Endothelial cell of umbilical vein (primary cell): ENCODE measurements at regions not wholly inside any gene's neighbourhood (a gene's known extent, or its start where the extent isn't known, plus 50 kb on each side); places are given as distances from the start of the nearest gene placed in this dataset.

Experiments used
- BruUV-seq: library from RNA; stranded (reverse); fragments of 400-500 nt; replicated peaks from 2 replicates; lab custom pipeline; 2021; lab: Mats Ljungman, UMichigan
- CTCF ChIA-PET: fragments of 300-600, 350-600 bp; sonication (Branson Sonifier 250); formaldehyde crosslinking; loops from one replicate; lab custom pipeline; 2021; ENCODE audit warnings: antibody characterized with exemption, inconsistent platforms; lab: Charles Lee
- POLR2A ChIA-PET: fragments of 300-600, 350-600 bp; sonication (Branson Sonifier 250); formaldehyde crosslinking; loops from one replicate; lab custom pipeline; 2021; ENCODE audit warnings: antibody characterized with exemption, inconsistent platforms; lab: Charles Lee
- DNase-seq: peaks from one replicate; pipeline ENCODE4 v3.0.0-alpha.2; 2011; ENCODE audit warnings: low read depth, low spot score
- FAIRE-seq: peaks from 2 replicates; lab custom pipeline; 2011; peaks lifted over from hg19 to GRCh38; lab: Jason Lieb, UNC
- H2AFZ ChIP-seq: 2 replicates; pipeline ENCODE4 v1.6.0; 2012; ENCODE audit warnings: low read depth, low read length, control low read depth, inconsistent platforms
- H3K27ac ChIP-seq: 2 replicates; pipeline ENCODE4 v1.5.1; 2011; ENCODE audit warnings: low read depth, mild to moderate bottlenecking, control low read depth, low read length, moderate library complexity; ENCODE audit not compliant: insufficient read depth
- H3K27me3 ChIP-seq, 2 experiments: 2 replicates each; pipeline versions ENCODE4 v1.6.0 to v1.6.1; 2011; ENCODE audit warnings: low read length in 2 of 2, mixed read lengths in 1 of 2; ENCODE audit not compliant: control insufficient read depth in 2 of 2, insufficient read depth in 2 of 2
- H3K36me3 ChIP-seq, 2 experiments: 2 replicates in 1 of 2; 3 replicates in 1 of 2; pipeline ENCODE4 v1.5.1; 2011; ENCODE audit warnings: low read length in 2 of 2, mild to moderate bottlenecking in 1 of 2, moderate library complexity in 1 of 2; ENCODE audit not compliant: control insufficient read depth in 2 of 2, insufficient read depth in 2 of 2; ENCODE audit errors: extremely low read depth in 1 of 2
- H3K4me1 ChIP-seq: 3 replicates; pipeline ENCODE4 v1.5.1; 2011; ENCODE audit warnings: mild to moderate bottlenecking, low read length; ENCODE audit not compliant: control insufficient read depth, insufficient read depth; ENCODE audit errors: extremely low read depth
- H3K4me2 ChIP-seq: 2 replicates; pipeline ENCODE4 v1.6.1; 2011; ENCODE audit warnings: low read length, control low read depth, mixed read lengths; ENCODE audit not compliant: insufficient read depth
- H3K4me3 ChIP-seq, 3 experiments: fragments of 200-600 bp in 1 of 3; sonication (generic), shearing (Covaris generic) in 1 of 3; replicated peaks in 1 of 3; 2 replicates each; pipeline ENCODE4 v1.5.1; 2011 to 2016; ENCODE audit warnings: control low read depth in 3 of 3, low read length in 3 of 3, mild to moderate bottlenecking in 2 of 3, inconsistent platforms in 1 of 3, low read depth in 1 of 3, moderate library complexity in 1 of 3; ENCODE audit not compliant: insufficient read depth in 1 of 3
- H3K79me2 ChIP-seq: 2 replicates; pipeline ENCODE4 v1.6.0; 2012; ENCODE audit warnings: low read length, inconsistent platforms; ENCODE audit not compliant: control insufficient read depth, insufficient read depth
- H3K9ac ChIP-seq: replicated peaks from 2 replicates; pipeline ENCODE3; 2011; ENCODE audit warnings: low read length, control low read depth; ENCODE audit not compliant: insufficient read depth; ENCODE audit errors: extremely low read depth
- H3K9me1 ChIP-seq: replicated peaks from 3 replicates; pipeline ENCODE4 v1.6.0; 2011; ENCODE audit warnings: mild to moderate bottlenecking, low read length; ENCODE audit not compliant: control insufficient read depth, insufficient read depth; ENCODE audit errors: extremely low read depth
- H3K9me3 ChIP-seq: replicated peaks from 2 replicates; pipeline ENCODE4 v1.5.1; 2012; ENCODE audit warnings: low read length, inconsistent platforms; ENCODE audit not compliant: control insufficient read depth, insufficient read depth
- H4K20me1 ChIP-seq: replicated peaks from 2 replicates; pipeline ENCODE3; 2011; ENCODE audit warnings: mild to moderate bottlenecking, low read length; ENCODE audit not compliant: control insufficient read depth, insufficient read depth; ENCODE audit errors: extremely low read depth
- EZH2 ChIP-seq: IDR thresholded peaks from 2 replicates; pipeline ENCODE4 v1.6.1; 2012; ENCODE audit warnings: borderline replicate concordance, low read depth, mild to moderate bottlenecking, moderate library complexity, low read length, inconsistent platforms; ENCODE audit not compliant: severe bottlenecking
- FOS ChIP-seq: IDR thresholded peaks from 2 replicates; pipeline ENCODE4 v1.6.1; 2011; ENCODE audit warnings: mild to moderate bottlenecking, low read length, moderate library complexity, borderline replicate concordance; ENCODE audit not compliant: insufficient read depth
- GATA2 ChIP-seq: IDR thresholded peaks from 2 replicates; pipeline ENCODE4 v1.7.0; 2011; ENCODE audit warnings: low read depth, mild to moderate bottlenecking, moderate library complexity, mixed read lengths, low read length; ENCODE audit not compliant: insufficient read length, insufficient read depth
- JUN ChIP-seq: IDR thresholded peaks from 2 replicates; pipeline ENCODE4 v1.6.1; 2011; ENCODE audit warnings: borderline replicate concordance, low read depth; ENCODE audit not compliant: insufficient read length, insufficient read depth
- MYC ChIP-seq: IDR thresholded peaks from one replicate; pipeline ENCODE4 v1.6.1; 2011; ENCODE audit warnings: mild to moderate bottlenecking, low read depth, low read length
- POLR2A ChIP-seq: IDR thresholded peaks from 2 replicates; pipeline ENCODE4 v1.6.1; 2012; ENCODE audit warnings: low read depth, mild to moderate bottlenecking, control low read depth, low read length
- POLR2AphosphoS5 ChIP-seq: IDR thresholded peaks from 2 replicates; pipeline ENCODE4 v1.6.1; 2012; ENCODE audit warnings: low read depth, mild to moderate bottlenecking, control low read depth, low read length, moderate library complexity; ENCODE audit not compliant: insufficient read depth
- dilution Hi-C: fragments of 300-500 bp; cut with MboI; formaldehyde crosslinking; loops from one replicate; pipeline ENCODE4 v1.15.0; 2019; ENCODE audit warnings: low sequenced_read_pairs; ENCODE audit not compliant: extremely low pct_ligation_motif_present
- intact Hi-C: fragments of 100-400 bp; cut with micrococcal nuclease; formaldehyde crosslinking; loops from one replicate; pipeline ENCODE4 v1.10.0; 2022
- TF ChIP-seq, protein P1 (sequence below), 2 donors: IDR thresholded peaks; 1 replicate in 1 of 2; 2 replicates in 1 of 2; pipeline ENCODE4 v1.5.1; 2011; ENCODE audit warnings: low read length in 2 of 2, mild to moderate bottlenecking in 2 of 2, moderate library complexity in 2 of 2, control low read depth in 1 of 2, inconsistent platforms in 1 of 2, low read depth in 1 of 2; ENCODE audit not compliant: insufficient read depth in 1 of 2; ENCODE audit errors: extremely low read depth in 1 of 2
- TF ChIP-seq, protein P2 (sequence below): IDR thresholded peaks from 2 replicates; pipeline ENCODE4 v1.6.1; 2011; ENCODE audit not compliant: insufficient read depth, insufficient read length

DNA sequence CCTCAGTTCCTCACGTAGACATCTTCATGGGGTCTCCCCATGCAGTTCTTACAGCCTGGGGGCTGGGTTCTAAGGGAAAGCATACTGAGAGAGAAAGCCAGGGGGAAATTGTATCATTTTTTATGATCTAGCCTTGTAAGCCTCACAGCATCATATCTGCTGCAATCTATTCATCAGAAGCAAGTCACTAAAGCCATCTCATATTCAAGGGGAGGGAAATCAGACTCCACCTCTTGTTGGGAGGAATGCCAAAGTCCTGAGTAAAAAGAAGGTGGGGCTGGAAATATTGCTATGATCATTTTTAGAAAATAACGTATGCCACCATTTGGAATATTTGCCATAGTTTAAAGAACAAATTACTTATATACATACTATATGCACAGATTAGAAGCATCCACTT lies 304.6 kb downstream of the TXNL1 start:
- POLR2A ChIA-PET: no interaction called here
- H3K9ac ChIP-seq: no peak overlapping the region
- no peaks in the 10 kb centered on the region for H3K9me1 ChIP-seq
- H4K20me1 ChIP-seq: no peaks in the 10 kb centered on the region
- no peaks in the 10 kb centered on the region for H3K79me2 ChIP-seq
- no peak overlapping the region for H3K4me2 ChIP-seq
- dilution Hi-C loops: no loop called here
- peaks cover 17% of the 10 kb centered on the region for H3K4me1 ChIP-seq
- no peak overlapping the region for H3K4me3 ChIP-seq
- DNase-seq: no peak
- no peaks in the 10 kb centered on the region for H3K36me3 ChIP-seq
- H3K27ac ChIP-seq: no peak overlapping the region
- CTCF ChIA-PET: no interaction called here
- BruUV-seq: no TSS peak
- intact Hi-C loops: no loop called here
- no peaks in the 10 kb centered on the region for H3K9me3 ChIP-seq
- peaks cover 0 to 1% of the 10 kb centered on the region in 2 experiments for H3K27me3 ChIP-seq
- FAIRE-seq: no peak
- no peak overlapping the region for H2AFZ ChIP-seq
- TF ChIP-seq FOS (no peak), JUN (no peak), POLR2AphosphoS5 (no peak), MYC (no peak), GATA2 (no peak), POLR2A (no peak), EZH2 (no peak)
- TF ChIP-seq, protein P1, sequence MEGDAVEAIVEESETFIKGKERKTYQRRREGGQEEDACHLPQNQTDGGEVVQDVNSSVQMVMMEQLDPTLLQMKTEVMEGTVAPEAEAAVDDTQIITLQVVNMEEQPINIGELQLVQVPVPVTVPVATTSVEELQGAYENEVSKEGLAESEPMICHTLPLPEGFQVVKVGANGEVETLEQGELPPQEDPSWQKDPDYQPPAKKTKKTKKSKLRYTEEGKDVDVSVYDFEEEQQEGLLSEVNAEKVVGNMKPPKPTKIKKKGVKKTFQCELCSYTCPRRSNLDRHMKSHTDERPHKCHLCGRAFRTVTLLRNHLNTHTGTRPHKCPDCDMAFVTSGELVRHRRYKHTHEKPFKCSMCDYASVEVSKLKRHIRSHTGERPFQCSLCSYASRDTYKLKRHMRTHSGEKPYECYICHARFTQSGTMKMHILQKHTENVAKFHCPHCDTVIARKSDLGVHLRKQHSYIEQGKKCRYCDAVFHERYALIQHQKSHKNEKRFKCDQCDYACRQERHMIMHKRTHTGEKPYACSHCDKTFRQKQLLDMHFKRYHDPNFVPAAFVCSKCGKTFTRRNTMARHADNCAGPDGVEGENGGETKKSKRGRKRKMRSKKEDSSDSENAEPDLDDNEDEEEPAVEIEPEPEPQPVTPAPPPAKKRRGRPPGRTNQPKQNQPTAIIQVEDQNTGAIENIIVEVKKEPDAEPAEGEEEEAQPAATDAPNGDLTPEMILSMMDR (IDR thresholded peaks at IDR 0.05; ENCODE audit: extremely low read depth in 1 of 2, insufficient read depth in 1 of 2, low read depth in 1 of 2, low read length in 2 of 2): no peak
- TF ChIP-seq, protein P2, sequence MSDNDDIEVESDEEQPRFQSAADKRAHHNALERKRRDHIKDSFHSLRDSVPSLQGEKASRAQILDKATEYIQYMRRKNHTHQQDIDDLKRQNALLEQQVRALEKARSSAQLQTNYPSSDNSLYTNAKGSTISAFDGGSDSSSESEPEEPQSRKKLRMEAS: no peak
